SK-N-MC (cell line): ENCODE measurements at regions not wholly inside any gene's neighbourhood (a gene's known extent, or its start where the extent isn't known, plus 50 kb on each side); places are given as distances from the start of the nearest gene placed in this dataset.

Source experiments
- EZH2 ChIP-seq: fragments of 200-600 bp; sonication (generic); IDR thresholded peaks from one replicate; pipeline ENCODE4 v1.6.1; 2017; ENCODE audit warnings: antibody characterized with exemption
- FOXP2 ChIP-seq: optimal IDR thresholded peaks from 2 replicates; pipeline ENCODE3; 2011; ENCODE audit warnings: mild to moderate bottlenecking, moderate library complexity; ENCODE audit not compliant: insufficient read depth; ENCODE audit errors: extremely low read length, control extremely low read depth
- POLR2AphosphoS5 ChIP-seq: IDR thresholded peaks from 2 replicates; pipeline ENCODE4 v1.6.1; 2012; ENCODE audit warnings: mild to moderate bottlenecking, low read depth, low read length, borderline replicate concordance

DNA sequence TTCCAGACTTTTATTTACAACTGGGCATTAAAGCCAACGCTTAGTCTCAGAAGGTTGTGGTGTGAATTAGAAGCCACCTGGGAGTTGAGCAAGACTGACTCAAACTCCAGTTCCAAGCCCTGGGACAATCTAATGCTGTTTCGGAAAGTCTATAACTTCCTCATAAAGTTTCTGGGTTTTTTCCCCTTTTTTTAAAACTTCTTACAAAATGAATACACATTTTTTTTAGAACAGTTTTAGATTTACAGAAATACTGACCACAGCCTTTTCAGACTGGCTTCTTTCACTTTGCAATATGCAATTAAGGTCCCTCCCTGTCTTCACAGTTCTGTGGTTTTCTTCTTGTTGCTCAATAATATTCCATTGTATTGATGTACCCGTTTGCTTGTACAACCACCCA, 115.9 kb upstream of the TWIST2 start:
- TF ChIP-seq POLR2AphosphoS5 = no peak
- TF ChIP-seq EZH2 = no peak
- no peak for TF ChIP-seq FOXP2
